Cardiac muscle cell (in vitro differentiated cells and primary cell): ENCODE measurements at regions not wholly inside any gene's neighbourhood (a gene's known extent, or its start where the extent isn't known, plus 50 kb on each side); places are given as distances from the start of the nearest gene placed in this dataset.

Experiments used
- DNase-seq, 2 donors: peaks; one replicate each; pipeline versions ENCODE4 v3.0.0 to v3.0.0-alpha.2; 2010 to 2017; ENCODE audit warnings: low read depth in 1 of 2, low spot score in 1 of 2
- H3K27ac ChIP-seq: fragments of 200-600 bp; sonication (generic); 2 replicates; pipeline ENCODE4 v1.5.1; 2016
- H3K27me3 ChIP-seq: fragments of 200-600 bp; sonication (generic); 2 replicates; pipeline ENCODE4 v1.6.0; 2016; ENCODE audit warnings: control low read depth
- H3K36me3 ChIP-seq: fragments of 200-600 bp; sonication (generic); 2 replicates; pipeline ENCODE4 v1.5.1; 2016; ENCODE audit warnings: control low read depth
- H3K4me1 ChIP-seq: fragments of 200-600 bp; sonication (generic); 2 replicates; pipeline ENCODE4 v1.8.1; 2017; ENCODE audit warnings: low read depth, mild to moderate bottlenecking, mixed run types
- H3K4me3 ChIP-seq: fragments of 200-600 bp; sonication (generic); 2 replicates; pipeline ENCODE4 v1.5.1; 2016; ENCODE audit warnings: mild to moderate bottlenecking
- H3K9me3 ChIP-seq: fragments of 200-600 bp; sonication (generic); 2 replicates; pipeline ENCODE4 v1.5.1; 2017; ENCODE audit warnings: low read depth, mild to moderate bottlenecking, control low read depth
- CTCF ChIP-seq: IDR thresholded peaks from 2 replicates; pipeline ENCODE4 v1.5.1; 2012; ENCODE audit warnings: low read depth, mild to moderate bottlenecking, low read length

- Histone ChIP-seq H3K36me3 (no peaks in the 10 kb centered on the region), H3K4me1 (no peaks in the 10 kb centered on the region), H3K9me3 (no peaks in the 10 kb centered on the region), H3K27ac (no peak overlapping the region), H3K4me3 (no peak overlapping the region), H3K27me3 (no peaks in the 10 kb centered on the region)
- no peak for DNase-seq
- no peak for TF ChIP-seq CTCF
Measured at GRCh38 chr10:18753312-18753895, 94.2 kb downstream of the ARL5B start.

DNA sequence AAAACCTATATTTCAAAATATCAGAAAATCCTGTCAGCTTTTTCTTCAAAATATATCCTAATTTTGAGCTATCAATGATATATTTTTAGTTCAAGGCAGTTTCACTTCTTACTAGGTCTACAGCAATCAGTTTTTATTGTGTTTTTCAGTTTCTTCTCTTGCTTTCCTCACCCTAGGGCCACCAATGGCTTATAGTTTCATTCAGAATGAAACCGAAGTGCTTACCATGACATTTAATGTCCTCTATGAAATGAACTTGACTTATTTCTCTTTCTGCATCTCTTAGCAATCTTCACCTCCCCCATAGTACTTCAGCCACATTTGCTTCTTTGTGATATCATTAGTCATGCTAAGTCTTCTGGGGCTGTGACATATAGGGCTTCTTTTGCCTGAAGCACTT lies 100.3 kb downstream of the ARL5B start:
- no peaks in the 10 kb centered on the region for H3K36me3 ChIP-seq
- no peaks in the 10 kb centered on the region for H3K9me3 ChIP-seq
- TF ChIP-seq CTCF = no peak
- H3K27ac ChIP-seq = no peak overlapping the region
- H3K4me3 ChIP-seq = no peak overlapping the region
- no peaks in the 10 kb centered on the region for H3K27me3 ChIP-seq
- no peaks in the 10 kb centered on the region for H3K4me1 ChIP-seq
- DNase-seq = no peak

DNA sequence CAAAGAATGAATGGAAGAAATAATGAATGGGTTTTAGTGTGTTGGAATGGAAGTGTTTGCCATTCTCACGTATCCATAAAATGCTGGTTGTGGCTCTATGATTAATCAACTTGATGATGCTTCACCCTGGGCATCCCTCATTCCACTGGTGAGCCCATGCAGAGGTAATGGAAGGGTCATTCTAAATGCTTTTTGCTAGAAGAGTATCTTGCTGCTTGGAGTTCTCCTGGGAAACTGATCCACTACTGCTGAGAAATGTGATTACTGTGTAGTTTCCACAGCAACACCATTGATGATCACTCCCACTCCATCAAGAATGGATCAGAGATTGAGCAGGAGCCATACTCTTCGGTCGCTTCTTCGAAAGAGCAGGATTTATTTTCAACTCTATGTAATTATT lies 101.6 kb downstream of the ARL5B start:
- Histone ChIP-seq H3K4me3 (no peak overlapping the region), H3K27ac (no peak overlapping the region), H3K36me3 (no peaks in the 10 kb centered on the region), H3K9me3 (no peaks in the 10 kb centered on the region), H3K4me1 (no peaks in the 10 kb centered on the region), H3K27me3 (no peaks in the 10 kb centered on the region)
- no peak for TF ChIP-seq CTCF
- no peak for DNase-seq

DNA sequence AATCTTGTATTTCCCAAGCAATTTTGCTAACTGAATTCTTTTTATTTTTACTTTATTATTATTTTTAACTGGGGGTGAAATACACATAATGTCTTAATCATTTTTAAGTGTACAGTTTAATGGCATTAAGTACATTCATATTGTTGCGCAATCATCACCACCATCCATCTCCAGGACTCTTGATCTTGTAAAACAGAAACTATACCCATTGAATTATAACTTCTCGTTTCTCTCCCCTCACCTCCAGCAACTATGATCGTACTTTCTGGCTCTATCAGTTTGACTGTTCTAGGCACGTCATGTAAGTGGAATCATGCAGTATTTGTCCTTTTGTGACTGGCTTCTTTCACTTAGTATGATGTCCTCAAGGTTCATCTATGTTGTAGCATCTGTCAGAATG lies 108.8 kb downstream of the ARL5B start:
- Histone ChIP-seq H3K4me3 (no peak overlapping the region), H3K27ac (no peak overlapping the region), H3K4me1 (no peaks in the 10 kb centered on the region), H3K36me3 (no peaks in the 10 kb centered on the region), H3K9me3 (no peaks in the 10 kb centered on the region), H3K27me3 (no peaks in the 10 kb centered on the region)
- no peak for TF ChIP-seq CTCF
- DNase-seq = no peak

DNA sequence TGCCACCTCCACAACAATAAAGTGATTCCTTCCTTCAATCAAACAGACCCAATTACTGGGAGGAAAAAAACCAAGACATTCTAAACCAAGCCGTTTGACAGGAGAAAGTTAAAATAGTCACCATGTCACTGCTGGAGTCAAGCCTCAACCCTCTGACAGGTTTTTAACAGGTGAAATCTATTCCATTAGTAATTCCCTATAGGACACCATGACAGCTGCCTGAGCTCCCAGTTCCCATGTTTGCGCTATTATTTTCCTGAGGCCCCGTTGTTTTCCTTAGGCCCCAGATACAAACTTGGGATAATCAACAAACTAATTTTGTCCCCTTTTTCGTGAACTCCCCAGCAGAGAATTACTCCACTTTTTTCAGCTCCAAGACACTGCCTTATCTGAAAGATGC lies 113.9 kb downstream of the ARL5B start:
- TF ChIP-seq CTCF = no peak
- no peaks in the 10 kb centered on the region for H3K36me3 ChIP-seq
- no peaks in the 10 kb centered on the region for H3K9me3 ChIP-seq

DNA sequence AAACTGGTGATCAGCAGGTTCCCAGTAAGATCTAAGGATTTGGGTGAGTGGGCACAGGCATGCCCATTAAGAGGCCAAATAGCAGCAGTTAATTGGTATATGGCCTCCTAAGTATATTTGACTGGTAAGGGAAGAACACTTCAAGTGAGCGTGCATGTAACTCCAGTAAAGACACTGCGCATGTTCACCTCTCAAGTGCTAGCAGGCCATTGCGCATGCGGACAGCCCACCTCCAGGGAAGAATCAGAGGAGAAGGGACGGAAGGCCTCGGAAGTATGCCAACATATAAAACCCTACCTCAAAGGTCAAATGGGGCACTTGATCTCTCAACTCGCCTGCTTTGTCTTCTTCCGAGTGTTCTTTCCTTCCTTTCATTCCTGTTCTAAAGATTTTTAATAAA lies 118.0 kb downstream of the ARL5B start:
- DNase-seq = no peak
- no peaks in the 10 kb centered on the region for H3K4me1 ChIP-seq
- H3K27me3 ChIP-seq = no peaks in the 10 kb centered on the region
- H3K9me3 ChIP-seq = no peaks in the 10 kb centered on the region
- no peak overlapping the region for H3K4me3 ChIP-seq
- no peak for TF ChIP-seq CTCF
- no peak overlapping the region for H3K27ac ChIP-seq
- no peaks in the 10 kb centered on the region for H3K36me3 ChIP-seq

More for the DNA sequence above, 113.9 kb downstream of the ARL5B start:
- Histone ChIP-seq H3K27ac (no peak overlapping the region), H3K27me3 (no peaks in the 10 kb centered on the region), H3K4me3 (no peak overlapping the region), H3K4me1 (no peaks in the 10 kb centered on the region)
- DNase-seq = no peak
